ENCODE measurements at regions not wholly inside any gene's neighbourhood (a gene's known extent, or its start where the extent isn't known, plus 50 kb on each side); places are given as distances from the start of the nearest gene placed in this dataset.

GRCh38 chr2:236644067-236644466 lies 74.4 kb downstream of the ACKR3 start:
- CTCF ChIA-PET (ENCODE audit: partially characterized antibody): interaction anchor here (0.9 to 1.0 kb wide), 2 partner anchors 10 to 301 kb away, joined by 3 read pairs; no protein-coding TSS in a partner anchor
- FAIRE-seq: no peak
- TF ChIP-seq CHD2 (IDR thresholded peaks at IDR 0.05; ENCODE audit: low read length) (no peak), KDM1A (IDR thresholded peaks at IDR 0.05; ENCODE audit: borderline replicate concordance, low read length) (no peak), JUN (IDR thresholded peaks at IDR 0.05; ENCODE audit: low read depth, low read length) (no peak), SUZ12 (IDR thresholded peaks at IDR 0.05; ENCODE audit: low read length) (no peak)

More at GRCh38 chr2:236644067-236644466, 74.4 kb downstream of the ACKR3 start:
- H3K14ac ChIP-seq (ENCODE audit: insufficient read length): no peak overlapping the region
- no peak overlapping the region for H4K5ac ChIP-seq (ENCODE audit: insufficient read length, low read depth, low read length)
- H2BK15ac ChIP-seq (ENCODE audit: low read length): no peak overlapping the region
- H4K20me1 ChIP-seq (replicated peaks in 1 of 2; ENCODE audit: control insufficient read depth in 1 of 2, insufficient read depth in 2 of 2, low read length in 2 of 2): no peaks in the 10 kb centered on the region
- H3K79me2 ChIP-seq (ENCODE audit: control insufficient read depth in 1 of 2, insufficient read depth in 2 of 2, low read length in 2 of 2): no peaks in the 10 kb centered on the region
- no peak overlapping the region for H3K18ac ChIP-seq (ENCODE audit: extremely low read depth, low read length)
- H3K56ac ChIP-seq (replicated peaks; ENCODE audit: insufficient read length, low read depth, low read length): no peak overlapping the region
- no peaks in the 10 kb centered on the region for H3K9me3 ChIP-seq (ENCODE audit: insufficient read depth in 2 of 2, low read depth in 1 of 2, low read length in 1 of 2)
- peaks cover 0 to 5% (median 0%) of the 10 kb centered on the region in 4 experiments; a peak in 2 of 7 replicates for H3K4me1 ChIP-seq (replicated peaks in 1 of 4; ENCODE audit: control insufficient read depth in 3 of 4, insufficient read depth in 4 of 4, low read length in 3 of 4)
- no peak overlapping the region for H4K8ac ChIP-seq (ENCODE audit: extremely low read depth, insufficient read depth, low read length)
- H3K4me2 ChIP-seq (ENCODE audit: insufficient read depth in 1 of 2, low read depth in 2 of 2, low read length in 2 of 2): no peak overlapping the region
- H3K36me3 ChIP-seq (ENCODE audit: control insufficient read depth in 2 of 4, insufficient read depth in 4 of 4, low read length in 3 of 4): no peaks in the 10 kb centered on the region
- no peak overlapping the region for H2BK5ac ChIP-seq (ENCODE audit: low read depth, low read length)
- no peak overlapping the region for H2AK5ac ChIP-seq (ENCODE audit: low read depth, low read length)
- H3K27ac ChIP-seq (ENCODE audit: low read depth, low read length): no peak overlapping the region
- POLR2A ChIA-PET (ENCODE audit: partially characterized antibody): no interaction called here
- no peak for DNase-seq (ENCODE audit: low read depth in 1 of 2, low spot score in 2 of 2)
- no peak overlapping the region for H2BK12ac ChIP-seq (ENCODE audit: low read depth, low read length)
- no peak overlapping the region for H3K4ac ChIP-seq (replicated peaks; ENCODE audit: insufficient read length, low read depth, low read length)
- H3K4me3 ChIP-seq (ENCODE audit: extremely low read depth in 1 of 4, insufficient read depth in 2 of 4, low read depth in 3 of 4, low read length in 4 of 4): no peak overlapping the region
- no peak overlapping the region for H4K91ac ChIP-seq (replicated peaks; ENCODE audit: insufficient read length, low read length)
- no peak overlapping the region for H2BK20ac ChIP-seq (ENCODE audit: low read length)
- no peaks in the 10 kb centered on the region for H3K27me3 ChIP-seq (replicated peaks in 1 of 4; ENCODE audit: control insufficient read depth in 3 of 4, extremely low read depth in 1 of 4, insufficient read depth in 3 of 4, low read length in 3 of 4)
- no peak overlapping the region for H3K9ac ChIP-seq (replicated peaks in 1 of 4; ENCODE audit: extremely low read depth in 1 of 4, low read depth in 3 of 4, low read length in 3 of 4)
- no peak overlapping the region for H2AFZ ChIP-seq (ENCODE audit: low read length)
- H3K79me1 ChIP-seq (ENCODE audit: low read depth, low read length): no peaks in the 10 kb centered on the region
- H2BK120ac ChIP-seq (replicated peaks; ENCODE audit: low read depth, low read length): no peak overlapping the region
- no peaks in the 10 kb centered on the region for H3K23me2 ChIP-seq (ENCODE audit: low read depth, low read length)
- H3K23ac ChIP-seq (ENCODE audit: insufficient read length): no peak overlapping the region

All from H1 (cell line).